Gastroesophageal sphincter (tissue), 3 donors: ENCODE measurements at regions not wholly inside any gene's neighbourhood (a gene's known extent, or its start where the extent isn't known, plus 50 kb on each side); places are given as distances from the start of the nearest gene placed in this dataset.

Experiments used
- CTCF ChIP-seq, 4 experiments: fragments of 200-600 bp in 2 of 4; fragments of 450-650 bp in 2 of 4; sonication (generic) in 1 of 4; IDR thresholded peaks; one replicate each; pipeline ENCODE4 v1.5.1; 2017 to 2019; ENCODE audit warnings: antibody characterized with exemption in 4 of 4, mild to moderate bottlenecking in 2 of 4, moderate library complexity in 2 of 4
- EP300 ChIP-seq: sonication (generic); formaldehyde crosslinking; IDR thresholded peaks from one replicate; pipeline ENCODE4 v1.6.1; 2017; ENCODE audit warnings: antibody characterized with exemption, mild to moderate bottlenecking
- POLR2A ChIP-seq, 2 donors: fragments of 450-650 bp; IDR thresholded peaks; one replicate each; pipeline ENCODE4 v1.6.1; 2017; ENCODE audit warnings: antibody characterized with exemption in 2 of 2, mild to moderate bottlenecking in 2 of 2, moderate library complexity in 1 of 2
- POLR2AphosphoS5 ChIP-seq: sonication (generic); formaldehyde crosslinking; IDR thresholded peaks from one replicate; pipeline ENCODE4 v1.6.1; 2017; ENCODE audit warnings: antibody characterized with exemption

- TF ChIP-seq CTCF (IDR thresholded peaks at IDR 0.05) (no peak), POLR2AphosphoS5 (no peak), POLR2A (IDR thresholded peaks at IDR 0.05) (no peak), EP300 (no peak)
Observed at GRCh38 chr15:38863381-38863780, 298.8 kb upstream of the RASGRP1 start.
